ENCODE measurements at regions not wholly inside any gene's neighbourhood (a gene's known extent, or its start where the extent isn't known, plus 50 kb on each side); places are given as distances from the start of the nearest gene placed in this dataset.

GRCh38 chr14:71203306-71203705, 296.0 kb downstream of the PCNX1 start:
- TF ChIP-seq PREB (CRISPR knock-in tag; IDR thresholded peaks at IDR 0.05; ENCODE audit: borderline replicate concordance) = no peak
- TF ChIP-seq E2F4 (CRISPR knock-in tag; IDR thresholded peaks at IDR 0.05; ENCODE audit: borderline replicate concordance, low read depth) = no peak
- no peak for TF ChIP-seq ATF6 (CRISPR knock-in tag; IDR thresholded peaks at IDR 0.05)
- no peak for TF ChIP-seq CTCF (IDR thresholded peaks at IDR 0.05)
- TF ChIP-seq CREB1 (CRISPR knock-in tag; IDR thresholded peaks at IDR 0.05) = no peak
- no peak for TF ChIP-seq ZNF219 (CRISPR knock-in tag; IDR thresholded peaks at IDR 0.05; ENCODE audit: borderline replicate concordance)
- no peak for TF ChIP-seq TP53 (CRISPR knock-in tag; IDR thresholded peaks at IDR 0.05)
- TF ChIP-seq NFATC4 (CRISPR knock-in tag; IDR thresholded peaks at IDR 0.05) = no peak
- TF ChIP-seq KAT7 (CRISPR knock-in tag; IDR thresholded peaks at IDR 0.05; ENCODE audit: borderline replicate concordance) = no peak

All from WTC11 (cell line).